Uterus (tissue), 3 donors: ENCODE measurements at regions not wholly inside any gene's neighbourhood (a gene's known extent, or its start where the extent isn't known, plus 50 kb on each side); places are given as distances from the start of the nearest gene placed in this dataset.

ENCODE experiments used
- DNase-seq, 2 donors: peaks; one replicate each; pipeline ENCODE4 v3.0.0-alpha.2; 2019 to 2020
- H3K27ac ChIP-seq, 2 donors: fragments of 200-600 bp; sonication (generic); 1 replicate in 1 of 2; 2 replicates in 1 of 2; pipeline ENCODE4 v1.5.1; 2016 to 2018
- H3K27me3 ChIP-seq, 2 donors: fragments of 200-600 bp; sonication (generic); one replicate each; pipeline ENCODE4 v1.5.1; 2018 to 2019; ENCODE audit warnings: control low read depth in 1 of 2
- H3K36me3 ChIP-seq, 2 donors: fragments of 200-600 bp; sonication (generic); one replicate each; pipeline ENCODE4 v1.5.1; 2019; ENCODE audit warnings: control low read depth in 1 of 2
- H3K4me1 ChIP-seq, 2 donors: fragments of 200-600 bp; sonication (generic); one replicate each; pipeline ENCODE4 v1.5.1; 2018 to 2019; ENCODE audit warnings: control low read depth in 1 of 2
- H3K4me3 ChIP-seq, 2 donors: fragments of 200-600 bp; sonication (generic); 1 replicate in 1 of 2; 2 replicates in 1 of 2; pipeline ENCODE4 v1.5.1; 2018 to 2019; ENCODE audit warnings: mild to moderate bottlenecking in 1 of 2
- H3K9me3 ChIP-seq, 2 donors: fragments of 200-600 bp; sonication (generic); one replicate each; pipeline ENCODE4 v1.5.1; 2019; ENCODE audit warnings: control low read depth in 1 of 2
- CTCF ChIP-seq, 4 experiments: fragments of 200-600 bp in 2 of 4; fragments of 450-650 bp in 2 of 4; sonication (generic) in 2 of 4; IDR thresholded peaks; one replicate each; pipeline ENCODE4 v1.5.1; 2016 to 2019; ENCODE audit warnings: antibody characterized with exemption in 4 of 4, mild to moderate bottlenecking in 2 of 4, moderate library complexity in 1 of 4
- POLR2A ChIP-seq, 2 donors: fragments of 450-650 bp; IDR thresholded peaks; one replicate each; pipeline ENCODE4 v1.6.1; 2016; ENCODE audit warnings: antibody characterized with exemption in 2 of 2, mild to moderate bottlenecking in 1 of 2, moderate library complexity in 1 of 2
- intact Hi-C: fragments of 100-400 bp; cut with DNase I; formaldehyde crosslinking; loops from one replicate; pipeline ENCODE4 v1.15.1; 2023; ENCODE audit warnings: low total_unique reads
- donor health status: DM: yes; HTN: yes; CAD: no.

- no peak overlapping the region for H3K27ac ChIP-seq
- TF ChIP-seq CTCF (IDR thresholded peaks at IDR 0.05) (no peak), POLR2A (IDR thresholded peaks at IDR 0.05) (no peak)
- no peaks in the 10 kb centered on the region for H3K36me3 ChIP-seq
- DNase-seq, result peak in 1 of 2 donors; percentile 47
- H3K9me3 ChIP-seq, result no peaks in the 10 kb centered on the region
- no peaks in the 10 kb centered on the region for H3K27me3 ChIP-seq
- H3K4me3 ChIP-seq, result no peak overlapping the region
- intact Hi-C loops, result no loop called here
- H3K4me1 ChIP-seq, result no peaks in the 10 kb centered on the region
Measured at GRCh38 chr14:51552768-51553404, 98.8 kb upstream of the FRMD6 start.

- intact Hi-C loops, result no loop called here
Measured at GRCh38 chr14:51554339-51554920, 97.3 kb upstream of the FRMD6 start.

GRCh38 chr14:51554953-51555352, 96.8 kb upstream of the FRMD6 start:
- intact Hi-C loops, result no loop called here
- no peak overlapping the region for H3K4me3 ChIP-seq
- no peaks in the 10 kb centered on the region for H3K9me3 ChIP-seq
- no peak for DNase-seq
- no peaks in the 10 kb centered on the region for H3K27me3 ChIP-seq
- H3K27ac ChIP-seq, result no peak overlapping the region
- TF ChIP-seq POLR2A (IDR thresholded peaks at IDR 0.05) (no peak), CTCF (IDR thresholded peaks at IDR 0.05) (no peak)
- H3K36me3 ChIP-seq, result no peaks in the 10 kb centered on the region
- no peaks in the 10 kb centered on the region for H3K4me1 ChIP-seq

More at GRCh38 chr14:51554339-51554920, 97.3 kb upstream of the FRMD6 start:
- no peaks in the 10 kb centered on the region for H3K4me1 ChIP-seq
- no peaks in the 10 kb centered on the region for H3K27me3 ChIP-seq
- DNase-seq, result no peak
- H3K36me3 ChIP-seq, result no peaks in the 10 kb centered on the region
- no peak for TF ChIP-seq POLR2A (IDR thresholded peaks at IDR 0.05)
- no peak for TF ChIP-seq CTCF (IDR thresholded peaks at IDR 0.05)
- no peak overlapping the region for H3K27ac ChIP-seq
- H3K4me3 ChIP-seq, result no peak overlapping the region
- H3K9me3 ChIP-seq, result no peaks in the 10 kb centered on the region

- Histone ChIP-seq H3K9me3 (no peaks in the 10 kb centered on the region), H3K36me3 (no peaks in the 10 kb centered on the region), H3K4me3 (no peak overlapping the region), H3K27ac (no peak overlapping the region), H3K4me1 (no peaks in the 10 kb centered on the region), H3K27me3 (no peaks in the 10 kb centered on the region)
- intact Hi-C loops, result no loop called here
- no peak for DNase-seq
- TF ChIP-seq POLR2A (IDR thresholded peaks at IDR 0.05) (no peak), CTCF (IDR thresholded peaks at IDR 0.05) (no peak)
Measured at GRCh38 chr14:51561141-51561540, 90.6 kb upstream of the FRMD6 start.

GRCh38 chr14:51562816-51563215, 88.9 kb upstream of the FRMD6 start:
- DNase-seq, result no peak
- Histone ChIP-seq H3K9me3 (no peaks in the 10 kb centered on the region), H3K27me3 (no peaks in the 10 kb centered on the region), H3K4me1 (no peaks in the 10 kb centered on the region), H3K36me3 (no peaks in the 10 kb centered on the region), H3K27ac (no peak overlapping the region), H3K4me3 (no peak overlapping the region)
- intact Hi-C loops, result no loop called here
- TF ChIP-seq CTCF (IDR thresholded peaks at IDR 0.05), result no peak
- TF ChIP-seq POLR2A (IDR thresholded peaks at IDR 0.05), result no peak
